WTC11 (cell line): ENCODE measurements at regions not wholly inside any gene's neighbourhood (a gene's known extent, or its start where the extent isn't known, plus 50 kb on each side); places are given as distances from the start of the nearest gene placed in this dataset.

ENCODE experiments used
- ATAC-seq: fragments of 200-7000 bp; cut with Tn5 transposase; 2 replicates; pipeline ENCODE4 v1.10.0; 2021; ENCODE audit warnings: mild to moderate bottlenecking, moderate library complexity
- CTCF ChIA-PET: fragments of 300-600 bp; sonication (Branson Sonifier 250); formaldehyde crosslinking; loops from one replicate; lab custom pipeline; 2021; ENCODE audit warnings: antibody characterized with exemption; lab: Charles Lee
- POLR2A ChIA-PET: fragments of 350-600 bp; sonication (Branson Sonifier 250); formaldehyde crosslinking; loops from one replicate; lab custom pipeline; 2021; ENCODE audit warnings: antibody characterized with exemption; lab: Charles Lee
- DNase-seq: peaks from one replicate; pipeline ENCODE4 v3.0.0; 2021; ENCODE audit warnings: low spot score
- H3K27ac Mint-ChIP-seq: 2 replicates; pipeline ENCODE4 v1.8.0; 2021; ENCODE audit warnings: mixed read lengths
- H3K27me3 Mint-ChIP-seq: 2 replicates; pipeline ENCODE4 v1.8.0; 2021; ENCODE audit warnings: low read depth, mild to moderate bottlenecking, moderate library complexity, mixed read lengths
- H3K36me3 Mint-ChIP-seq: 2 replicates; pipeline ENCODE4 v1.8.0; 2021; ENCODE audit warnings: mixed read lengths
- H3K4me1 Mint-ChIP-seq: 2 replicates; pipeline ENCODE4 v1.8.0; 2022; ENCODE audit warnings: mixed read lengths
- H3K4me3 Mint-ChIP-seq: 2 replicates; pipeline ENCODE4 v1.8.0; 2021; ENCODE audit warnings: mild to moderate bottlenecking, moderate library complexity, mixed read lengths
- H3K9me3 Mint-ChIP-seq: 2 replicates; pipeline ENCODE4 v1.8.0; 2021; ENCODE audit warnings: mixed read lengths
- AFF4 ChIP-seq: sonication (generic); formaldehyde crosslinking; IDR thresholded peaks from 2 replicates; pipeline ENCODE4 v1.8.1; 2023; ENCODE audit warnings: mild to moderate bottlenecking, missing genetic modification reagents, borderline replicate concordance
- AR ChIP-seq: fragments of 250-450 bp; sonication (Bioruptor Pico); IDR thresholded peaks from 2 replicates; pipeline ENCODE4 v1.9.0; 2021; ENCODE audit warnings: mild to moderate bottlenecking
- ARID4B ChIP-seq: sonication (generic); formaldehyde crosslinking; IDR thresholded peaks from 2 replicates; pipeline ENCODE4 v1.8.0; 2023; ENCODE audit warnings: missing genetic modification reagents, mild to moderate bottlenecking, borderline replicate concordance
- ATF3 ChIP-seq: sonication (generic); formaldehyde crosslinking; conservative IDR thresholded peaks from 2 replicates; pipeline ENCODE4 v1.8.1; 2022; ENCODE audit warnings: mild to moderate bottlenecking, missing genetic modification reagents
- ETV6 ChIP-seq: sonication (generic); formaldehyde crosslinking; IDR thresholded peaks from 2 replicates; pipeline ENCODE4 v1.8.1; 2022; ENCODE audit warnings: mild to moderate bottlenecking, missing genetic modification reagents
- FOXK1 ChIP-seq: sonication (generic); formaldehyde crosslinking; IDR thresholded peaks from 2 replicates; pipeline ENCODE4 v1.8.0; 2022; ENCODE audit warnings: mild to moderate bottlenecking, moderate library complexity, missing genetic modification reagents
- HMGA2 ChIP-seq: fragments of 250-450 bp; sonication (Bioruptor Pico); IDR thresholded peaks from 2 replicates; pipeline ENCODE4 v1.4.0; 2021; ENCODE audit warnings: mild to moderate bottlenecking, moderate library complexity
- JUN ChIP-seq: sonication (generic); formaldehyde crosslinking; IDR thresholded peaks from 2 replicates; pipeline ENCODE4 v1.8.0; 2023; ENCODE audit warnings: mild to moderate bottlenecking, missing genetic modification reagents
- MLX ChIP-seq: sonication (generic); formaldehyde crosslinking; IDR thresholded peaks from 2 replicates; pipeline ENCODE4 v1.8.1; 2023; ENCODE audit warnings: mild to moderate bottlenecking, missing genetic modification reagents, moderate library complexity
- NFATC4 ChIP-seq: fragments of 250-450 bp; sonication (Bioruptor Pico); IDR thresholded peaks from 2 replicates; pipeline ENCODE4 v1.9.0; 2021; ENCODE audit warnings: mild to moderate bottlenecking
- PRRX2 ChIP-seq: fragments of 250-450 bp; sonication (Bioruptor Pico); IDR thresholded peaks from 2 replicates; pipeline ENCODE4 v1.8.0; 2021; ENCODE audit warnings: mild to moderate bottlenecking
- ZBTB21 ChIP-seq: sonication (generic); formaldehyde crosslinking; IDR thresholded peaks from 2 replicates; pipeline ENCODE4 v1.8.1; 2023; ENCODE audit warnings: mild to moderate bottlenecking, missing genetic modification reagents, borderline replicate concordance
- ZNF232 ChIP-seq: sonication (generic); formaldehyde crosslinking; IDR thresholded peaks from 2 replicates; pipeline ENCODE4 v1.8.0; 2022; ENCODE audit warnings: mild to moderate bottlenecking, missing genetic modification reagents
- ZNF263 ChIP-seq: sonication (generic); formaldehyde crosslinking; IDR thresholded peaks from 2 replicates; pipeline ENCODE4 v1.8.1; 2022; ENCODE audit warnings: low read depth, mild to moderate bottlenecking, moderate library complexity, missing genetic modification reagents
- ZNF317 ChIP-seq: sonication (generic); formaldehyde crosslinking; IDR thresholded peaks from 2 replicates; pipeline ENCODE4 v1.8.1; 2023; ENCODE audit warnings: low read depth, mild to moderate bottlenecking, moderate library complexity, missing genetic modification reagents, borderline replicate concordance
- ZNF512 ChIP-seq: sonication (generic); formaldehyde crosslinking; IDR thresholded peaks from 2 replicates; pipeline ENCODE4 v1.8.1; 2022; ENCODE audit warnings: missing genetic modification reagents, borderline replicate concordance
- ZSCAN18 ChIP-seq: fragments of 250-450 bp; sonication (Bioruptor Pico); IDR thresholded peaks from 2 replicates; pipeline ENCODE4 v2.1.2; 2022; ENCODE audit warnings: mild to moderate bottlenecking, moderate library complexity

GRCh38 chr18:57943723-57944122 is 100.3 kb upstream of the NEDD4L start:
- TF ChIP-seq FOXK1 (CRISPR knock-in tag) (no peak), PRRX2 (no peak), MLX (CRISPR knock-in tag) (no peak), JUN (CRISPR knock-in tag) (no peak), HMGA2 (CRISPR knock-in tag) (no peak), ATF3 (CRISPR knock-in tag) (no peak), AFF4 (no peak), ARID4B (CRISPR knock-in tag) (no peak), ZNF317 (CRISPR knock-in tag) (no peak), ZNF232 (CRISPR knock-in tag) (no peak), ZBTB21 (no peak), AR (CRISPR knock-in tag) (no peak), ZSCAN18 (CRISPR knock-in tag) (no peak), ZNF263 (CRISPR knock-in tag) (no peak), ZNF512 (CRISPR knock-in tag) (no peak), NFATC4 (CRISPR knock-in tag) (no peak), ETV6 (CRISPR knock-in tag) (no peak)
- TF ChIP-seq, all 79 proteins: peak for 0
- Mint-ChIP-seq H3K27ac (no peak overlapping the region), H3K9me3 (no peaks in the 10 kb centered on the region), H3K27me3 (no peaks in the 10 kb centered on the region; the same call in 1 of the 2 replicates), H3K36me3 (no peaks in the 10 kb centered on the region), H3K4me1 (peaks cover 22% of the 10 kb centered on the region), H3K4me3 (no peak overlapping the region)
- DNase-seq (no peak), ATAC-seq (no peak)
- ChIA-PET POLR2A (no interaction called here), CTCF (interaction anchor here (2.3 kb wide), 1 partner anchor 16 kb away, joined by 10 read pairs; no protein-coding TSS in a partner anchor)
